ENCODE measurements at regions not wholly inside any gene's neighbourhood (a gene's known extent, or its start where the extent isn't known, plus 50 kb on each side); places are given as distances from the start of the nearest gene placed in this dataset.

DNA sequence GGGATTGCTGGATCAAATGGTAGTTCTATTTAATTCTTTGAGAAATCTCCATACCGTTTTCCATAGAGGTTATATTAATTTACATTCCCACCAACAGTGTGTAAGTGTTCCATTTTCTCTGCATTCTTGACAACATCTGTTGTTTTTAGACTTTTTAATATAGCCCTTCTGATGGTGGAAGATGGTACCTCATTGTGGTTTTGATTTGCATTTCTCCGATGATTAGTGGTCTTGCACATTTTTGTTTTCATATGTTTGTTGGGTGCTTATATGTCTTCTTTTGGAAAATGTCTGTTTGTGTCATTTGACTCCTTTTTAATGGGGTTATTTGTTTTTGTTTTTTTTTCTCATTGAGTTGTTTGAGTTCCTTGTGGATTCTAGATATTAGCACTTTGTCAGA is 75.3 kb upstream of the PUDP start:
- no peak overlapping the region for H3K27ac ChIP-seq
- H3K9me2 ChIP-seq (ENCODE audit: insufficient read depth) = no peaks in the 10 kb centered on the region; the same call in 1 of the 2 replicates
- no peaks in the 10 kb centered on the region; the same call in 1 of the 2 replicates for H3K36me3 ChIP-seq (ENCODE audit: low read depth)
- no peaks in the 10 kb centered on the region for H3K9me3 ChIP-seq (ENCODE audit: insufficient read depth, low read depth)
- H3K4me1 ChIP-seq (replicated peaks; ENCODE audit: insufficient read depth) = peaks cover 20% of the 10 kb centered on the region
- no TSS peak for BruUV-seq (replicated peaks)
- POLR2A ChIA-PET (ENCODE audit: unreplicated experiment) = no interaction called here
- peaks cover 21% of the 10 kb centered on the region for H3F3A ChIP-seq (ENCODE audit: insufficient read depth, low read depth)
- TF ChIP-seq EZH2 (IDR thresholded peaks at IDR 0.05; ENCODE audit: low read depth) = no peak
- TF ChIP-seq, protein P1, sequence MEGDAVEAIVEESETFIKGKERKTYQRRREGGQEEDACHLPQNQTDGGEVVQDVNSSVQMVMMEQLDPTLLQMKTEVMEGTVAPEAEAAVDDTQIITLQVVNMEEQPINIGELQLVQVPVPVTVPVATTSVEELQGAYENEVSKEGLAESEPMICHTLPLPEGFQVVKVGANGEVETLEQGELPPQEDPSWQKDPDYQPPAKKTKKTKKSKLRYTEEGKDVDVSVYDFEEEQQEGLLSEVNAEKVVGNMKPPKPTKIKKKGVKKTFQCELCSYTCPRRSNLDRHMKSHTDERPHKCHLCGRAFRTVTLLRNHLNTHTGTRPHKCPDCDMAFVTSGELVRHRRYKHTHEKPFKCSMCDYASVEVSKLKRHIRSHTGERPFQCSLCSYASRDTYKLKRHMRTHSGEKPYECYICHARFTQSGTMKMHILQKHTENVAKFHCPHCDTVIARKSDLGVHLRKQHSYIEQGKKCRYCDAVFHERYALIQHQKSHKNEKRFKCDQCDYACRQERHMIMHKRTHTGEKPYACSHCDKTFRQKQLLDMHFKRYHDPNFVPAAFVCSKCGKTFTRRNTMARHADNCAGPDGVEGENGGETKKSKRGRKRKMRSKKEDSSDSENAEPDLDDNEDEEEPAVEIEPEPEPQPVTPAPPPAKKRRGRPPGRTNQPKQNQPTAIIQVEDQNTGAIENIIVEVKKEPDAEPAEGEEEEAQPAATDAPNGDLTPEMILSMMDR (conservative IDR thresholded peaks at IDR 0.05) = no peak
- no peak overlapping the region for H2AFZ ChIP-seq
- DNase-seq = no peak
- peaks cover 43% of the 10 kb centered on the region for H3K79me2 ChIP-seq (ENCODE audit: low read depth)
- H3K27me3 ChIP-seq (ENCODE audit: insufficient read depth, low read depth) = no peaks in the 10 kb centered on the region
- no peak overlapping the region for H3K4me2 ChIP-seq
- H4K20me1 ChIP-seq (ENCODE audit: insufficient read depth) = no peaks in the 10 kb centered on the region
- CTCF ChIA-PET = no interaction called here
- intact Hi-C loops (cut with micrococcal nuclease; ENCODE audit: unreplicated experiment) = no loop called here
- H3K4me3 ChIP-seq = no peak overlapping the region

DNA sequence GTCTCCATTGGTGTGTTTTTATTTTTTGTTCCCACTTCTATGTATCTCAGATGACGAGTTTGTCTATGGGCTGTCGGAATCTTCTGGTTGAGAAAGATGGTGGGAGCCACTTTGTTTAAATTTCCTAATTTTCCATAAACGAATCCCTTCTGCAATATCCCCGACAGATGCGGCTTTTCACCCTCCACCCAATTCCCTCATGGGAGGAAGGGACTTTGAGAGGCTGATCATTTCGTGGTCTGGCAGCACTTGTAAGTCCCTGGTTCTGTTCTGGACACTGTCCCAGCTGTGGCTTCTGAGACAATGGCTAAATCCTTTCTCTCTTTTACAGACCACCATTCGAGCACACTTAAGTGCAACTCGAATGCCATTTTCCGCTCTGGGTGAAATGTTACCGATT is 72.2 kb upstream of the PUDP start:
- peak overlapping the region; percentile 42; the same call in 1 of the 2 replicates for H3K4me3 ChIP-seq
- H3K27me3 ChIP-seq (ENCODE audit: insufficient read depth, low read depth) = no peaks in the 10 kb centered on the region
- ChIA-PET CTCF (no interaction called here), POLR2A (ENCODE audit: unreplicated experiment) (no interaction called here)
- TF ChIP-seq EZH2 (IDR thresholded peaks at IDR 0.05; ENCODE audit: low read depth) = no peak
- TF ChIP-seq, protein P1 (conservative IDR thresholded peaks at IDR 0.05) = no peak
- H3K4me1 ChIP-seq (replicated peaks; ENCODE audit: insufficient read depth) = peaks cover 51% of the 10 kb centered on the region
- H2AFZ ChIP-seq = no peak overlapping the region
- peak overlapping the region; percentile 98 for H3K27ac ChIP-seq
- no peaks in the 10 kb centered on the region for H3K36me3 ChIP-seq (ENCODE audit: low read depth)
- H3K79me2 ChIP-seq (ENCODE audit: low read depth) = peaks cover 42% of the 10 kb centered on the region
- no peak for DNase-seq
- intact Hi-C loops (cut with micrococcal nuclease; ENCODE audit: unreplicated experiment) = no loop called here
- H3K9me2 ChIP-seq (ENCODE audit: insufficient read depth) = no peaks in the 10 kb centered on the region; the same call in 1 of the 2 replicates
- H3K4me2 ChIP-seq = peak overlapping the region; percentile 69
- H4K20me1 ChIP-seq (ENCODE audit: insufficient read depth) = no peaks in the 10 kb centered on the region
- no peaks in the 10 kb centered on the region for H3K9me3 ChIP-seq (ENCODE audit: insufficient read depth, low read depth)
- peaks cover 26% of the 10 kb centered on the region for H3F3A ChIP-seq (ENCODE audit: insufficient read depth, low read depth)
- no TSS peak for BruUV-seq (replicated peaks)

GRCh38 chrX:7219153-7219705 is 71.3 kb upstream of the PUDP start:
- Histone ChIP-seq H3K36me3 (ENCODE audit: low read depth) (no peaks in the 10 kb centered on the region), H3K4me2 (peak overlapping the region; percentile 69), H3K4me1 (replicated peaks; ENCODE audit: insufficient read depth) (peaks cover 56% of the 10 kb centered on the region), H2AFZ (no peak overlapping the region; the same call in 1 of the 2 replicates), H3K27ac (peak overlapping the region; percentile 98), H3K9me3 (ENCODE audit: insufficient read depth, low read depth) (no peaks in the 10 kb centered on the region), H3K27me3 (ENCODE audit: insufficient read depth, low read depth) (no peaks in the 10 kb centered on the region), H3K79me2 (ENCODE audit: low read depth) (peaks cover 33% of the 10 kb centered on the region), H3K9me2 (ENCODE audit: insufficient read depth) (no peaks in the 10 kb centered on the region; the same call in 1 of the 2 replicates), H3K4me3 (peak overlapping the region; percentile 42; the same call in 1 of the 2 replicates), H3F3A (ENCODE audit: insufficient read depth, low read depth) (peaks cover 30% of the 10 kb centered on the region), H4K20me1 (ENCODE audit: insufficient read depth) (no peaks in the 10 kb centered on the region)
- ChIA-PET CTCF (no interaction called here), POLR2A (ENCODE audit: unreplicated experiment) (no interaction called here)
- TF ChIP-seq EZH2 (IDR thresholded peaks at IDR 0.05; ENCODE audit: low read depth) = no peak
- TF ChIP-seq, protein P1 (conservative IDR thresholded peaks at IDR 0.05) = no peak
- no TSS peak for BruUV-seq (replicated peaks)
- DNase-seq = peak in 1 of 2 experiments; percentile 95
- intact Hi-C loops (cut with micrococcal nuclease; ENCODE audit: unreplicated experiment) = no loop called here
